ENCODE measurements at regions not wholly inside any gene's neighbourhood (a gene's known extent, or its start where the extent isn't known, plus 50 kb on each side); places are given as distances from the start of the nearest gene placed in this dataset.

DNA sequence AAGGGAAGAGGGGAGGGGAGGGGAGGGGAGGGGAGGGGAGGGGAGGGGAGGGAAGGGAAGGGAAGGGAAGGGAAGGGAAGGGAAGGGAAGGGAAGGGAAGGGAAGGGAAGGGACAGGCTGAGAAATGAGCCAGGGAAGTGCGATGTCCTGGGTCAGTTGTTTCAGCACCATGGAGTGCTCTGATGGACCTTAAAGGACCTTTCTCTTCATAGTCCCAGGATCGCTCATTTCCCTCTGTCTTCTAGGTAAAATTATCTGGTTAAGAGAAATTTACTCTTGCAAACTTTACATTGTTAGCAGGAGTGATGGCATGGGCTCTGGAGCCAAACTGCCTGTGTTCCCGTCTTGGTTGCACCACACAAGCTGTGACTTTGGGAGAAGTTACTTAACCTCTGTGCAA lies 357.8 kb downstream of the MATN1 start:
- BruUV-seq (replicated peaks): no TSS peak
- no peak overlapping the region for H2AFZ ChIP-seq (ENCODE audit: low read length)
- no peaks in the 10 kb centered on the region for H3K9me3 ChIP-seq (ENCODE audit: low read length)
- no peak for ATAC-seq
- DNase-seq (ENCODE audit: low spot score): no peak
- FAIRE-seq: no peak
- TF ChIP-seq PCBP1 (IDR thresholded peaks at IDR 0.05; ENCODE audit: borderline replicate concordance, low read depth, low read length) (peak; percentile 94), HNRNPK (IDR thresholded peaks at IDR 0.05; ENCODE audit: low read depth, low read length, poor library complexity, severe bottlenecking) (peak; percentile 98), PCBP2 (optimal IDR thresholded peaks at IDR 0.05; ENCODE audit: low read depth, low read length, poor library complexity, severe bottlenecking) (peak; percentile 34), ZFYVE20 (CRISPR knock-in tag; IDR thresholded peaks at IDR 0.05; ENCODE audit: borderline replicate concordance, low read depth) (no peak)
- TF ChIP-seq, protein P1, sequence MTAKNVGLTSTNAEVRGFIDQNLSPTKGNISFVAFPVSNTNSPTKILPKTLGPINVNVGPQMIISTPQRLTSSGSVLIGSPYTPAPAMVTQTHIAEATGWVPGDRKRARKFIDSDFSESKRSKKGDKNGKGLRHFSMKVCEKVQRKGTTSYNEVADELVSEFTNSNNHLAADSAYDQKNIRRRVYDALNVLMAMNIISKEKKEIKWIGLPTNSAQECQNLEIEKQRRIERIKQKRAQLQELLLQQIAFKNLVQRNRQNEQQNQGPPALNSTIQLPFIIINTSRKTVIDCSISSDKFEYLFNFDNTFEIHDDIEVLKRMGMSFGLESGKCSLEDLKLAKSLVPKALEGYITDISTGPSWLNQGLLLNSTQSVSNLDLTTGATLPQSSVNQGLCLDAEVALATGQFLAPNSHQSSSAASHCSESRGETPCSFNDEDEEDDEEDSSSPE (CRISPR knock-in tag; IDR thresholded peaks at IDR 0.05): no peak
- in situ Hi-C loops (cut with HindIII; ENCODE audit: extremely low pct_ligation_motif_present, low pct_unique_long_range_greater_than_20kb) (no loop called here), intact Hi-C loops (cut with micrococcal nuclease; ENCODE audit: unreplicated experiment) (no loop called here)
- H3K27me3 ChIP-seq (ENCODE audit: control insufficient read depth in 1 of 2, insufficient read depth in 2 of 2, low read length in 2 of 2): peaks cover 0 to 1% of the 10 kb centered on the region in 2 experiments; a peak in 1 of 5 replicates
- no peaks in the 10 kb centered on the region for H4K20me1 ChIP-seq (ENCODE audit: insufficient read depth, low read length)
- no peaks in the 10 kb centered on the region for H3K4me1 ChIP-seq (ENCODE audit: insufficient read depth, low read length)
- WGBS (ENCODE audit: low lambda C conversion rate): 0% methylated on average over 3 of the region's 3 CpGs
- no peak overlapping the region for H3K9ac ChIP-seq (ENCODE audit: insufficient read depth, low read depth, low read length)
- ChIA-PET CTCF (ENCODE audit: low intra/inter-chr PET ratio, low total read pairs) (no interaction called here), POLR2A (no interaction called here)
- no peaks in the 10 kb centered on the region for H3K79me2 ChIP-seq (ENCODE audit: insufficient read depth, low read length)
- no peak overlapping the region for H3K4me3 ChIP-seq (replicated peaks in 1 of 3; ENCODE audit: insufficient read depth in 1 of 3, low read depth in 2 of 3, low read length in 3 of 3)
- no peaks in the 10 kb centered on the region for H3K36me3 ChIP-seq (replicated peaks in 1 of 2; ENCODE audit: control insufficient read depth in 1 of 2, insufficient read depth in 2 of 2, low read length in 2 of 2)
- H3K4me2 ChIP-seq (ENCODE audit: low read depth, low read length): no peak overlapping the region
- no peak overlapping the region for H3K27ac ChIP-seq (ENCODE audit: extremely low read length, insufficient read depth, low read length)

DNA sequence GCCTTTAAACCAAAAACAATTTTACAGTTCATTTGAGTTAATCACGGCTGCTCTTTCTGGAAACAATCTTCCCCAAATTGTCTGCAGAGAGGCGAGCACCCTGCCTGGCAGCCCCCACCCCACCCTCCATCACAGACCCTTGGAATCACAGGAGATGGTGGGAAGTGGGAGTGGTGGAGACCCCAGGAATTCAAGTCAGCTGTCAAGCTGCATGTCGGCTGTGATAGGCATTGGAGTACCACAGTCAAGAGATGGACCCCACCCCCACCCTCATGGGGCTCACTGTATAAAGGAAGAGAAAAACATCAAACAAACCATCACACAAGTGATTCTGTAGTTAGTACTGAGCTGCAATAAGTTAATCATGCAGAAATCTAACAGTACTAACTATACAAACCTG lies 360.4 kb downstream of the MATN1 start:
- ATAC-seq: no peak
- intact Hi-C loops (cut with micrococcal nuclease; ENCODE audit: unreplicated experiment) (no loop called here), in situ Hi-C loops (cut with HindIII; ENCODE audit: extremely low pct_ligation_motif_present, low pct_unique_long_range_greater_than_20kb) (no loop called here)
- Histone ChIP-seq H4K20me1 (ENCODE audit: insufficient read depth, low read length) (no peaks in the 10 kb centered on the region), H2AFZ (ENCODE audit: low read length) (no peak overlapping the region), H3K9me3 (ENCODE audit: low read length) (no peaks in the 10 kb centered on the region), H3K9ac (ENCODE audit: insufficient read depth, low read depth, low read length) (no peak overlapping the region), H3K27ac (ENCODE audit: extremely low read length, insufficient read depth, low read length) (no peak overlapping the region), H3K4me1 (ENCODE audit: insufficient read depth, low read length) (no peaks in the 10 kb centered on the region), H3K79me2 (ENCODE audit: insufficient read depth, low read length) (no peaks in the 10 kb centered on the region), H3K4me3 (replicated peaks in 1 of 3; ENCODE audit: insufficient read depth in 1 of 3, low read depth in 2 of 3, low read length in 3 of 3) (no peak overlapping the region), H3K27me3 (ENCODE audit: control insufficient read depth in 1 of 2, insufficient read depth in 2 of 2, low read length in 2 of 2) (peaks cover 0 to 1% of the 10 kb centered on the region in 2 experiments; a peak in 1 of 5 replicates), H3K36me3 (replicated peaks in 1 of 2; ENCODE audit: control insufficient read depth in 1 of 2, insufficient read depth in 2 of 2, low read length in 2 of 2) (no peaks in the 10 kb centered on the region), H3K4me2 (ENCODE audit: low read depth, low read length) (no peak overlapping the region)
- ChIA-PET POLR2A (no interaction called here), CTCF (ENCODE audit: low intra/inter-chr PET ratio, low total read pairs) (no interaction called here)
- no TSS peak for BruUV-seq (replicated peaks)
- DNase-seq (ENCODE audit: low spot score): no peak
- 0% methylated on average over 3 of the region's 3 CpGs for WGBS (ENCODE audit: low lambda C conversion rate)
- no peak for FAIRE-seq
- no peak for TF ChIP-seq SSRP1 (CRISPR knock-in tag; IDR thresholded peaks at IDR 0.05)
- TF ChIP-seq ZNF564 (CRISPR knock-in tag; IDR thresholded peaks at IDR 0.05): no peak
- no peak for TF ChIP-seq ZFP90 (CRISPR knock-in tag; IDR thresholded peaks at IDR 0.05; ENCODE audit: borderline replicate concordance)
- TF ChIP-seq HMGA1 (CRISPR knock-in tag; conservative IDR thresholded peaks at IDR 0.05): no peak
- no peak for TF ChIP-seq ZNF337 (CRISPR knock-in tag; IDR thresholded peaks at IDR 0.05; ENCODE audit: borderline replicate concordance, low read depth)
- TF ChIP-seq ZNF12 (CRISPR knock-in tag; IDR thresholded peaks at IDR 0.05): no peak
- TF ChIP-seq, protein P2, sequence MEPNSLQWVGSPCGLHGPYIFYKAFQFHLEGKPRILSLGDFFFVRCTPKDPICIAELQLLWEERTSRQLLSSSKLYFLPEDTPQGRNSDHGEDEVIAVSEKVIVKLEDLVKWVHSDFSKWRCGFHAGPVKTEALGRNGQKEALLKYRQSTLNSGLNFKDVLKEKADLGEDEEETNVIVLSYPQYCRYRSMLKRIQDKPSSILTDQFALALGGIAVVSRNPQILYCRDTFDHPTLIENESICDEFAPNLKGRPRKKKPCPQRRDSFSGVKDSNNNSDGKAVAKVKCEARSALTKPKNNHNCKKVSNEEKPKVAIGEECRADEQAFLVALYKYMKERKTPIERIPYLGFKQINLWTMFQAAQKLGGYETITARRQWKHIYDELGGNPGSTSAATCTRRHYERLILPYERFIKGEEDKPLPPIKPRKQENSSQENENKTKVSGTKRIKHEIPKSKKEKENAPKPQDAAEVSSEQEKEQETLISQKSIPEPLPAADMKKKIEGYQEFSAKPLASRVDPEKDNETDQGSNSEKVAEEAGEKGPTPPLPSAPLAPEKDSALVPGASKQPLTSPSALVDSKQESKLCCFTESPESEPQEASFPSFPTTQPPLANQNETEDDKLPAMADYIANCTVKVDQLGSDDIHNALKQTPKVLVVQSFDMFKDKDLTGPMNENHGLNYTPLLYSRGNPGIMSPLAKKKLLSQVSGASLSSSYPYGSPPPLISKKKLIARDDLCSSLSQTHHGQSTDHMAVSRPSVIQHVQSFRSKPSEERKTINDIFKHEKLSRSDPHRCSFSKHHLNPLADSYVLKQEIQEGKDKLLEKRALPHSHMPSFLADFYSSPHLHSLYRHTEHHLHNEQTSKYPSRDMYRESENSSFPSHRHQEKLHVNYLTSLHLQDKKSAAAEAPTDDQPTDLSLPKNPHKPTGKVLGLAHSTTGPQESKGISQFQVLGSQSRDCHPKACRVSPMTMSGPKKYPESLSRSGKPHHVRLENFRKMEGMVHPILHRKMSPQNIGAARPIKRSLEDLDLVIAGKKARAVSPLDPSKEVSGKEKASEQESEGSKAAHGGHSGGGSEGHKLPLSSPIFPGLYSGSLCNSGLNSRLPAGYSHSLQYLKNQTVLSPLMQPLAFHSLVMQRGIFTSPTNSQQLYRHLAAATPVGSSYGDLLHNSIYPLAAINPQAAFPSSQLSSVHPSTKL (CRISPR knock-in tag; IDR thresholded peaks at IDR 0.05): no peak
- TF ChIP-seq, protein P3, sequence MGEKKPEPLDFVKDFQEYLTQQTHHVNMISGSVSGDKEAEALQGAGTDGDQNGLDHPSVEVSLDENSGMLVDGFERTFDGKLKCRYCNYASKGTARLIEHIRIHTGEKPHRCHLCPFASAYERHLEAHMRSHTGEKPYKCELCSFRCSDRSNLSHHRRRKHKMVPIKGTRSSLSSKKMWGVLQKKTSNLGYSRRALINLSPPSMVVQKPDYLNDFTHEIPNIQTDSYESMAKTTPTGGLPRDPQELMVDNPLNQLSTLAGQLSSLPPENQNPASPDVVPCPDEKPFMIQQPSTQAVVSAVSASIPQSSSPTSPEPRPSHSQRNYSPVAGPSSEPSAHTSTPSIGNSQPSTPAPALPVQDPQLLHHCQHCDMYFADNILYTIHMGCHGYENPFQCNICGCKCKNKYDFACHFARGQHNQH (CRISPR knock-in tag; IDR thresholded peaks at IDR 0.05): no peak
- TF ChIP-seq ZNF333 (CRISPR knock-in tag; IDR thresholded peaks at IDR 0.05; ENCODE audit: borderline replicate concordance): no peak
